ENCODE measurements at regions not wholly inside any gene's neighbourhood (a gene's known extent, or its start where the extent isn't known, plus 50 kb on each side); places are given as distances from the start of the nearest gene placed in this dataset.
A peak's percentile ranks its signal among the peaks of the same experiment; 100 is the strongest.

GRCh38 chr2:180647621-180648020 lies 332.8 kb upstream of the UBE2E3 start:
- Histone ChIP-seq H3K4me1 (ENCODE audit: control insufficient read depth in 2 of 2, insufficient read depth in 1 of 2, low read depth in 1 of 2, low read length in 2 of 2) (peaks cover 0 to 2% of the 10 kb centered on the region in 2 donors), H3K4me3 (ENCODE audit: low read length in 2 of 2) (no peak overlapping the region), H2AK5ac (ENCODE audit: low read depth, low read length) (no peak overlapping the region), H2BK120ac (ENCODE audit: low read depth, low read length) (no peak overlapping the region), H3K23ac (ENCODE audit: low read depth, low read length, poor library complexity) (no peak overlapping the region), H3K4me2 (ENCODE audit: insufficient read depth, low read length, poor library complexity, severe bottlenecking) (no peak overlapping the region), H2BK15ac (ENCODE audit: low read length) (no peak overlapping the region), H3K27me3 (ENCODE audit: control insufficient read depth in 3 of 3, insufficient read depth in 3 of 3, low read depth in 1 of 3, low read length in 3 of 3) (no peaks in the 10 kb centered on the region), H3K18ac (ENCODE audit: low read length) (no peak overlapping the region), H4K8ac (ENCODE audit: low read depth, low read length) (no peak overlapping the region), H3K9ac (ENCODE audit: low read depth, low read length, poor library complexity) (no peak overlapping the region), H2BK5ac (ENCODE audit: low read length) (no peak overlapping the region), H2AFZ (ENCODE audit: low read length) (no peak overlapping the region), H3K79me1 (ENCODE audit: low read depth, low read length) (no peaks in the 10 kb centered on the region), H3K4ac (ENCODE audit: low read length) (no peak overlapping the region), H3K14ac (ENCODE audit: low read length) (no peak overlapping the region), H4K91ac (ENCODE audit: low read depth, low read length, poor library complexity) (no peak overlapping the region), H2BK12ac (ENCODE audit: low read length) (no peak overlapping the region), H3K9me3 (replicated peaks in 1 of 2; ENCODE audit: control insufficient read depth in 2 of 2, insufficient read depth in 1 of 2, low read depth in 1 of 2, low read length in 2 of 2) (no peaks in the 10 kb centered on the region), H3K27ac (replicated peaks; ENCODE audit: low read length) (no peak overlapping the region), H3K36me3 (replicated peaks in 1 of 2; ENCODE audit: control insufficient read depth in 2 of 2, insufficient read depth in 2 of 2, low read length in 2 of 2) (no peaks in the 10 kb centered on the region)
- no peak for DNase-seq (ENCODE audit: low spot score)
- WGBS, 2 donors (ENCODE audit: extremely low coverage in 2 of 2, insufficient read length in 2 of 2, insufficient replicate concordance in 1 of 2), result no CpG with 5 or more reads among the region's 3 CpGs

GRCh38 chr2:180647221-180647620 lies 333.2 kb upstream of the UBE2E3 start:
- DNase-seq (ENCODE audit: low spot score), result no peak
- H2AK5ac ChIP-seq (ENCODE audit: low read depth, low read length), result no peak overlapping the region
- H3K4ac ChIP-seq (ENCODE audit: low read length), result no peak overlapping the region
- no peak overlapping the region for H3K23ac ChIP-seq (ENCODE audit: low read depth, low read length, poor library complexity)
- H4K91ac ChIP-seq (ENCODE audit: low read depth, low read length, poor library complexity), result no peak overlapping the region
- H2BK5ac ChIP-seq (ENCODE audit: low read length), result no peak overlapping the region
- no peak overlapping the region for H3K18ac ChIP-seq (ENCODE audit: low read length)
- H3K4me2 ChIP-seq (ENCODE audit: insufficient read depth, low read length, poor library complexity, severe bottlenecking), result no peak overlapping the region
- no peak overlapping the region for H2BK120ac ChIP-seq (ENCODE audit: low read depth, low read length)
- H3K79me1 ChIP-seq (ENCODE audit: low read depth, low read length), result no peaks in the 10 kb centered on the region
- H2AFZ ChIP-seq (ENCODE audit: low read length), result peak overlapping the region; percentile 51
- no peaks in the 10 kb centered on the region for H3K36me3 ChIP-seq (replicated peaks in 1 of 2; ENCODE audit: control insufficient read depth in 2 of 2, insufficient read depth in 2 of 2, low read length in 2 of 2)
- H2BK12ac ChIP-seq (ENCODE audit: low read length), result no peak overlapping the region
- no peak overlapping the region for H2BK15ac ChIP-seq (ENCODE audit: low read length)
- no peaks in the 10 kb centered on the region for H3K27me3 ChIP-seq (ENCODE audit: control insufficient read depth in 3 of 3, insufficient read depth in 3 of 3, low read depth in 1 of 3, low read length in 3 of 3)
- H3K9ac ChIP-seq (ENCODE audit: low read depth, low read length, poor library complexity), result no peak overlapping the region
- H3K27ac ChIP-seq (replicated peaks; ENCODE audit: low read length), result no peak overlapping the region
- peaks cover 0 to 2% of the 10 kb centered on the region in 2 donors for H3K4me1 ChIP-seq (ENCODE audit: control insufficient read depth in 2 of 2, insufficient read depth in 1 of 2, low read depth in 1 of 2, low read length in 2 of 2)
- H3K4me3 ChIP-seq (ENCODE audit: low read length in 2 of 2), result no peak overlapping the region
- H4K8ac ChIP-seq (ENCODE audit: low read depth, low read length), result no peak overlapping the region
- no peak overlapping the region for H3K14ac ChIP-seq (ENCODE audit: low read length)
- no peaks in the 10 kb centered on the region for H3K9me3 ChIP-seq (replicated peaks in 1 of 2; ENCODE audit: control insufficient read depth in 2 of 2, insufficient read depth in 1 of 2, low read depth in 1 of 2, low read length in 2 of 2)

GRCh38 chr2:180646756-180647155 lies 333.6 kb upstream of the UBE2E3 start:
- Histone ChIP-seq H2AK5ac (ENCODE audit: low read depth, low read length) (no peak overlapping the region), H3K9ac (ENCODE audit: low read depth, low read length, poor library complexity) (no peak overlapping the region), H3K4me1 (ENCODE audit: control insufficient read depth in 2 of 2, insufficient read depth in 1 of 2, low read depth in 1 of 2, low read length in 2 of 2) (peaks cover 0 to 2% of the 10 kb centered on the region in 2 donors), H3K27ac (replicated peaks; ENCODE audit: low read length) (no peak overlapping the region), H2BK12ac (ENCODE audit: low read length) (no peak overlapping the region), H3K4ac (ENCODE audit: low read length) (no peak overlapping the region), H2BK5ac (ENCODE audit: low read length) (no peak overlapping the region), H3K23ac (ENCODE audit: low read depth, low read length, poor library complexity) (no peak overlapping the region), H3K36me3 (replicated peaks in 1 of 2; ENCODE audit: control insufficient read depth in 2 of 2, insufficient read depth in 2 of 2, low read length in 2 of 2) (no peaks in the 10 kb centered on the region), H3K4me2 (ENCODE audit: insufficient read depth, low read length, poor library complexity, severe bottlenecking) (no peak overlapping the region), H3K18ac (ENCODE audit: low read length) (no peak overlapping the region), H3K27me3 (ENCODE audit: control insufficient read depth in 3 of 3, insufficient read depth in 3 of 3, low read depth in 1 of 3, low read length in 3 of 3) (no peaks in the 10 kb centered on the region), H3K9me3 (replicated peaks in 1 of 2; ENCODE audit: control insufficient read depth in 2 of 2, insufficient read depth in 1 of 2, low read depth in 1 of 2, low read length in 2 of 2) (no peaks in the 10 kb centered on the region), H2BK120ac (ENCODE audit: low read depth, low read length) (no peak overlapping the region), H2BK15ac (ENCODE audit: low read length) (no peak overlapping the region), H3K79me1 (ENCODE audit: low read depth, low read length) (no peaks in the 10 kb centered on the region), H3K4me3 (ENCODE audit: low read length in 2 of 2) (no peak overlapping the region), H3K14ac (ENCODE audit: low read length) (no peak overlapping the region), H4K8ac (ENCODE audit: low read depth, low read length) (no peak overlapping the region), H4K91ac (ENCODE audit: low read depth, low read length, poor library complexity) (no peak overlapping the region), H2AFZ (ENCODE audit: low read length) (peak overlapping the region; percentile 51)
- no CpG with 5 or more reads among the region's 2 CpGs for WGBS, 2 donors (ENCODE audit: extremely low coverage in 2 of 2, insufficient read length in 2 of 2, insufficient replicate concordance in 1 of 2)
- DNase-seq (ENCODE audit: low spot score), result no peak

GRCh38 chr2:180644709-180645108 lies 335.7 kb upstream of the UBE2E3 start:
- Histone ChIP-seq H2AK5ac (ENCODE audit: low read depth, low read length) (no peak overlapping the region), H3K4me3 (ENCODE audit: low read length in 2 of 2) (no peak overlapping the region), H3K27ac (replicated peaks; ENCODE audit: low read length) (no peak overlapping the region), H3K4ac (ENCODE audit: low read length) (no peak overlapping the region), H3K18ac (ENCODE audit: low read length) (no peak overlapping the region), H2BK5ac (ENCODE audit: low read length) (no peak overlapping the region), H3K36me3 (replicated peaks in 1 of 2; ENCODE audit: control insufficient read depth in 2 of 2, insufficient read depth in 2 of 2, low read length in 2 of 2) (no peaks in the 10 kb centered on the region), H3K4me1 (ENCODE audit: control insufficient read depth in 2 of 2, insufficient read depth in 1 of 2, low read depth in 1 of 2, low read length in 2 of 2) (no peaks in the 10 kb centered on the region), H4K8ac (ENCODE audit: low read depth, low read length) (no peak overlapping the region), H3K23ac (ENCODE audit: low read depth, low read length, poor library complexity) (no peak overlapping the region), H3K14ac (ENCODE audit: low read length) (no peak overlapping the region), H4K91ac (ENCODE audit: low read depth, low read length, poor library complexity) (no peak overlapping the region), H3K27me3 (ENCODE audit: control insufficient read depth in 3 of 3, insufficient read depth in 3 of 3, low read depth in 1 of 3, low read length in 3 of 3) (no peaks in the 10 kb centered on the region), H3K79me1 (ENCODE audit: low read depth, low read length) (no peaks in the 10 kb centered on the region), H3K4me2 (ENCODE audit: insufficient read depth, low read length, poor library complexity, severe bottlenecking) (no peak overlapping the region), H2BK120ac (ENCODE audit: low read depth, low read length) (no peak overlapping the region), H2BK12ac (ENCODE audit: low read length) (no peak overlapping the region), H3K9ac (ENCODE audit: low read depth, low read length, poor library complexity) (no peak overlapping the region), H2BK15ac (ENCODE audit: low read length) (no peak overlapping the region), H2AFZ (ENCODE audit: low read length) (no peak overlapping the region), H3K9me3 (replicated peaks in 1 of 2; ENCODE audit: control insufficient read depth in 2 of 2, insufficient read depth in 1 of 2, low read depth in 1 of 2, low read length in 2 of 2) (no peaks in the 10 kb centered on the region)
- WGBS, 2 donors (ENCODE audit: extremely low coverage in 2 of 2, insufficient read length in 2 of 2, insufficient replicate concordance in 1 of 2), result no CpG with 5 or more reads among the region's 2 CpGs
- DNase-seq (ENCODE audit: low spot score), result no peak

Data from neuronal stem cell (in vitro differentiated cells).